PC-3 (cell line): ENCODE measurements at regions not wholly inside any gene's neighbourhood (a gene's known extent, or its start where the extent isn't known, plus 50 kb on each side); places are given as distances from the start of the nearest gene placed in this dataset.

ENCODE experiments used
- ATAC-seq: fragments of 200-7000 bp; cut with Tn5 transposase; 2 replicates; pipeline ENCODE4 v1.9.1; 2020; ENCODE audit warnings: mild to moderate bottlenecking, moderate library complexity
- BruUV-seq: library from RNA; stranded (reverse); fragments of 400-500 nt; replicated peaks from 2 replicates; lab custom pipeline; 2021; lab: Mats Ljungman, UMichigan
- CTCF ChIA-PET: fragments of 300-600 bp; sonication (Branson Sonifier 250); formaldehyde crosslinking; loops from one replicate; lab custom pipeline; 2022; ENCODE audit warnings: antibody characterized with exemption; lab: Charles Lee
- POLR2A ChIA-PET: fragments of 300-600 bp; sonication (Branson Sonifier 250); formaldehyde crosslinking; loops from one replicate; lab custom pipeline; 2022; ENCODE audit warnings: antibody characterized with exemption; ENCODE audit not compliant: unreplicated experiment; lab: Charles Lee
- DNase-seq: peaks from one replicate; pipeline ENCODE4 v3.0.0-alpha.2; 2015
- H2AFZ ChIP-seq: fragments of 300-600 bp; sonication (generic); 2 replicates; pipeline ENCODE4 v1.6.0; 2016; ENCODE audit warnings: antibody characterized with exemption, low read length
- H3F3A ChIP-seq: fragments of 300-600 bp; sonication (generic); one replicate; pipeline ENCODE4 v1.6.0; 2017; ENCODE audit warnings: antibody characterized with exemption, low read length, control low read depth, mild to moderate bottlenecking; ENCODE audit not compliant: unreplicated experiment
- H3K27ac ChIP-seq: fragments of 300-600 bp; sonication (generic); 2 replicates; pipeline ENCODE4 v1.5.1; 2016; ENCODE audit warnings: mild to moderate bottlenecking, low read length
- H3K27me3 ChIP-seq: fragments of 300-600 bp; sonication (generic); 2 replicates; pipeline ENCODE4 v1.6.1; 2016; ENCODE audit warnings: low read length, mixed read lengths
- H3K36me3 ChIP-seq: fragments of 300-600 bp; sonication (generic); 2 replicates; pipeline ENCODE4 v1.6.1; 2016; ENCODE audit warnings: low read depth, mixed run types, low read length, mixed read lengths
- H3K4me1 ChIP-seq: fragments of 300-600 bp; sonication (generic); 2 replicates; pipeline ENCODE4 v1.5.1; 2016; ENCODE audit warnings: low read length; ENCODE audit not compliant: insufficient read depth
- H3K4me2 ChIP-seq: fragments of 300-600 bp; sonication (generic); 2 replicates; pipeline ENCODE4 v1.6.0; 2016; ENCODE audit warnings: low read length
- H3K4me3 ChIP-seq: fragments of 300-600 bp; sonication (generic); 2 replicates; pipeline ENCODE4 v1.5.1; 2016; ENCODE audit warnings: mild to moderate bottlenecking, low read length, mixed read lengths
- H3K79me2 ChIP-seq: fragments of 300-600 bp; sonication (generic); 2 replicates; pipeline ENCODE4 v1.6.1; 2017; ENCODE audit warnings: low read length, mixed read lengths
- H3K9ac ChIP-seq: fragments of 300-600 bp; sonication (generic); 2 replicates; pipeline ENCODE4 v1.6.0; 2016; ENCODE audit warnings: mild to moderate bottlenecking, low read length
- H3K9me2 ChIP-seq: fragments of 300-600 bp; sonication (generic); replicated peaks from 2 replicates; pipeline ENCODE4 v1.6.1; 2016; ENCODE audit warnings: mixed run types, low read length, mixed read lengths
- H3K9me3 ChIP-seq: fragments of 300-600 bp; sonication (generic); 2 replicates; pipeline ENCODE4 v1.6.1; 2016; ENCODE audit warnings: low read length, mixed read lengths
- H4K20me1 ChIP-seq: fragments of 300-600 bp; sonication (generic); 2 replicates; pipeline ENCODE4 v1.6.1; 2016; ENCODE audit warnings: low read length, mixed read lengths
- CTCF ChIP-seq: fragments of 300-600 bp; sonication (generic); conservative IDR thresholded peaks from 2 replicates; pipeline ENCODE4 v1.5.1; 2017; ENCODE audit warnings: antibody characterized with exemption, low read depth, mild to moderate bottlenecking, low read length
- EZH2 ChIP-seq: fragments of 300-600 bp; sonication (generic); IDR thresholded peaks from one replicate; pipeline ENCODE4 v1.6.1; 2017; ENCODE audit warnings: antibody characterized with exemption, mild to moderate bottlenecking, low read length; ENCODE audit not compliant: unreplicated experiment
- EZH2phosphoT487 ChIP-seq: fragments of 300-600 bp; sonication (generic); IDR thresholded peaks from 2 replicates; pipeline ENCODE4 v1.6.1; 2018; ENCODE audit warnings: mild to moderate bottlenecking, antibody characterized with exemption, low read length, borderline replicate concordance
- intact Hi-C: fragments of 100-400 bp; cut with micrococcal nuclease; formaldehyde crosslinking; loops from 2 replicates; pipeline ENCODE4 v1.9.0; 2023

GRCh38 chr2:217707131-217707611 is 295.6 kb downstream of the TNS1 start:
- Histone ChIP-seq H3F3A (peaks cover 3% of the 10 kb centered on the region), H3K9me3 (no peaks in the 10 kb centered on the region), H3K27me3 (no peaks in the 10 kb centered on the region), H4K20me1 (no peaks in the 10 kb centered on the region), H3K36me3 (no peaks in the 10 kb centered on the region), H3K4me3 (peak overlapping the region; percentile 11; the same call in 1 of the 2 replicates), H3K27ac (peak overlapping the region; percentile 24), H3K4me2 (peak overlapping the region; percentile 55), H3K9me2 (no peaks in the 10 kb centered on the region), H3K9ac (no peak overlapping the region), H2AFZ (peak overlapping the region; percentile 12), H3K4me1 (peaks cover 33% of the 10 kb centered on the region), H3K79me2 (no peaks in the 10 kb centered on the region)
- TF ChIP-seq EZH2phosphoT487 (no peak), EZH2 (no peak), CTCF (no peak)
- CTCF ChIA-PET = interaction anchor here (0.6 kb wide), 1 partner anchor 225 kb away, joined by 3 read pairs; no protein-coding TSS in a partner anchor
- BruUV-seq = no TSS peak
- intact Hi-C loops = no loop called here
- POLR2A ChIA-PET = no interaction called here
- no peak for ATAC-seq
- peak; percentile 90 for DNase-seq

DNA sequence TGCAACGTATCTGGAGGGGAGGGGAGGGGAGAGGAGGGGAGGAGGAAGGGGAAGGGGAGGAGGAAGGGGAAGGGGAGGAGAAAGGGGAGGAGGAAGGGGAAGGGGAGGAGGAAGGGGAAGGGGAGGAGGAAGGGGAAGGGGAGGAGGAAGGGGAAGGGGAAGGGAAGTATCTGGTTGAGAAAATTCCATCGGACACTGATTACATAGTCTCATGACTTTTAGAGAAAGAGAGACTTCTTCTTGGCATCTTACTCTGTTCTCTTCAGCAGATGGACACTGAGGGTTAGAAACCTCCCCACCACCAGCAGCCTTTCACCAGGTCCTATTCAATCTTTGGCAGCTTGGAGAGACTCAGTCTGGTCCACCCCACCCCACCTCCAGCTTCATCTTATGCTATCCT is 296.3 kb downstream of the TNS1 start:
- Histone ChIP-seq H3K79me2 (no peaks in the 10 kb centered on the region), H3K9me3 (no peaks in the 10 kb centered on the region), H3K9ac (no peak overlapping the region), H3K27me3 (no peaks in the 10 kb centered on the region), H3K4me2 (peak overlapping the region; percentile 55), H3F3A (peaks cover 3% of the 10 kb centered on the region), H4K20me1 (no peaks in the 10 kb centered on the region), H3K4me1 (peaks cover 33% of the 10 kb centered on the region), H2AFZ (peak overlapping the region; percentile 12; the same call in 1 of the 2 replicates), H3K27ac (peak overlapping the region; percentile 24), H3K36me3 (no peaks in the 10 kb centered on the region), H3K4me3 (no peak overlapping the region), H3K9me2 (no peaks in the 10 kb centered on the region)
- no TSS peak for BruUV-seq
- CTCF ChIA-PET = no interaction called here
- ATAC-seq (no peak), DNase-seq (no peak)
- intact Hi-C loops = no loop called here
- TF ChIP-seq EZH2phosphoT487 = no peak
- no peak for TF ChIP-seq EZH2
- TF ChIP-seq CTCF = no peak
- POLR2A ChIA-PET = no interaction called here

GRCh38 chr2:217706095-217706494 is 296.7 kb downstream of the TNS1 start:
- ChIA-PET CTCF (no interaction called here), POLR2A (no interaction called here)
- intact Hi-C loops = no loop called here
- no peaks in the 10 kb centered on the region for H4K20me1 ChIP-seq
- H3K36me3 ChIP-seq = no peaks in the 10 kb centered on the region
- no peaks in the 10 kb centered on the region for H3K79me2 ChIP-seq
- H3K4me2 ChIP-seq = no peak overlapping the region
- ATAC-seq (no peak), DNase-seq (peak; percentile 6)
- H3K27me3 ChIP-seq = no peaks in the 10 kb centered on the region
- no peaks in the 10 kb centered on the region for H3K9me3 ChIP-seq
- H3K9ac ChIP-seq = no peak overlapping the region
- H3K9me2 ChIP-seq = no peaks in the 10 kb centered on the region
- H3K27ac ChIP-seq = no peak overlapping the region
- no peak overlapping the region for H3K4me3 ChIP-seq
- H3K4me1 ChIP-seq = peaks cover 33% of the 10 kb centered on the region
- H3F3A ChIP-seq = peaks cover 3% of the 10 kb centered on the region
- BruUV-seq = no TSS peak
- H2AFZ ChIP-seq = no peak overlapping the region
- TF ChIP-seq EZH2 = no peak
